ENCODE measurements at regions not wholly inside any gene's neighbourhood (a gene's known extent, or its start where the extent isn't known, plus 50 kb on each side); places are given as distances from the start of the nearest gene placed in this dataset.

DNA sequence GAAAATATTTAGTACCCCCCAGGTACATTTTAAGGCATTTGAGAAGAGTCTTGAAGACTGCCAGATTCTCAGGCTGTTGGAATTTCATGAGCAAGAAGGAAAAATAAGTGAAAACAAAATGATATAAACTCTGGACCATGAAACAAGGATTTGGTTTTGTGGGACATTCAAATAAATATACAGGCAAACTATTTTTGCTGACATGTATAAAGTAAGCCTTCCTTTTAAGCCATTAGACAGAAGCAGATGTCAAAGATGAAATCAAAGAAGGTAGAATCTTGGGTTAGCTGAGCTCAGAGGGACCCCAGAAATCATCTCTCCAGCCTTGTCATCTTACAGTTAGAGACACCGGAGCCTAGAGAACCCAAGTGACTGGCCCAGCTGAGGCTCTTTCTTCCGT is 51.3 kb upstream of the ACSL3 start:
- TF ChIP-seq EP300 (IDR thresholded peaks at IDR 0.05) = no peak
- TF ChIP-seq CTCF (IDR thresholded peaks at IDR 0.05) = no peak

Data from tibial nerve (tissue), 4 donors.